ENCODE measurements at regions not wholly inside any gene's neighbourhood (a gene's known extent, or its start where the extent isn't known, plus 50 kb on each side); places are given as distances from the start of the nearest gene placed in this dataset.
A peak's percentile ranks its signal among the peaks of the same experiment; 100 is the strongest.

- FAIRE-seq (peak; percentile 38), DNase-seq (ENCODE audit: insufficient read length, low spot score) (no peak)
- TF ChIP-seq CTCF (IDR thresholded peaks at IDR 0.05; ENCODE audit: insufficient read depth, missing control alignments), result no peak
Measured at GRCh38 chr18:30644158-30644557, 398.4 kb downstream of the DSC3 start.

GRCh38 chr18:30639361-30639760, 403.2 kb downstream of the DSC3 start:
- no peak for TF ChIP-seq CTCF (IDR thresholded peaks at IDR 0.05; ENCODE audit: insufficient read depth, missing control alignments)
- FAIRE-seq (no peak), DNase-seq (ENCODE audit: insufficient read length, low spot score) (no peak)

DNA sequence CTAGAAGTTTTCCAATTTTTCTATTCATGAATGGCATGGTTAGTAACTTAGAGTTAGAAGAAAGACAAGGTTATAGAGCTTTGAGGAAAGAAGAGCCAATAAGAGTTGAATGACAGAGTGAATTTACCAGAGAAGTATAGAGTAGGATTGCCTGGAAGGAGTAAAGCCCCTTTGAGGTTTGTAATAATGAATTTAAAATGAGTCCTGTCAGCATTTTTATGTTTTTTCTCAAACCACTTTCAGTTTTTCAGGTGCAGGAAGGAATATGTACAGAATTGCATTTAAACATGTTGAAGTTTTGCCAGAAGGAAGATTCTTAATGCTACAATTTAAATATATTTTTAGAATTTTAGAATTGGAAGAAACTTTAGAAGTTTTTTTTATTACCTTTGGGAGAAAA, 408.3 kb downstream of the DSC3 start:
- DNase-seq (ENCODE audit: insufficient read length, low spot score) (no peak), FAIRE-seq (no peak)
- TF ChIP-seq CTCF (IDR thresholded peaks at IDR 0.05; ENCODE audit: insufficient read depth, missing control alignments), result no peak

- FAIRE-seq, result no peak
- no peak for TF ChIP-seq CTCF (IDR thresholded peaks at IDR 0.05; ENCODE audit: insufficient read depth, missing control alignments)
- no peak for DNase-seq (ENCODE audit: insufficient read length, low spot score)
Measured at GRCh38 chr18:30632071-30632698, 410.4 kb downstream of the DSC3 start.

DNA sequence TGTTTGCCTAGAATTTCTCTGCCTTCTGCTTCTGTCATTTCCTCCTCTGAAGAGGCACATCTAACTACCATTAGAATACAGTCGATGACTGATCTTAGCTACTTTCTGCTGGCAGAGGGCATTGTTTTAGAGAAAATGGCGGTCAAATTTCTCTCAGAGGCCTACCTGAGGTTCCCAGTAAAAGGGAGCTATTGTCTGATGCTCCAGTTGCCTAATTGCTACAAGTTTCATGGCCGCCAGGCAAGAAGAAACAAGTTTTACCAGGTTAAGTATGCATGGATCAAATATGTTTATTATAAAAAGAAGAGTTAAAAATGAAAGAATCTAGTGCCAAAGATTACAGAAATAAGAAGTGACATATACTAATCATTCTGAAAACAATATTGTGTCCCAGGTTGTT, 416.6 kb downstream of the DSC3 start:
- TF ChIP-seq CTCF (IDR thresholded peaks at IDR 0.05; ENCODE audit: insufficient read depth, missing control alignments), result no peak
- DNase-seq (ENCODE audit: insufficient read length, low spot score) (no peak), FAIRE-seq (no peak)

DNA sequence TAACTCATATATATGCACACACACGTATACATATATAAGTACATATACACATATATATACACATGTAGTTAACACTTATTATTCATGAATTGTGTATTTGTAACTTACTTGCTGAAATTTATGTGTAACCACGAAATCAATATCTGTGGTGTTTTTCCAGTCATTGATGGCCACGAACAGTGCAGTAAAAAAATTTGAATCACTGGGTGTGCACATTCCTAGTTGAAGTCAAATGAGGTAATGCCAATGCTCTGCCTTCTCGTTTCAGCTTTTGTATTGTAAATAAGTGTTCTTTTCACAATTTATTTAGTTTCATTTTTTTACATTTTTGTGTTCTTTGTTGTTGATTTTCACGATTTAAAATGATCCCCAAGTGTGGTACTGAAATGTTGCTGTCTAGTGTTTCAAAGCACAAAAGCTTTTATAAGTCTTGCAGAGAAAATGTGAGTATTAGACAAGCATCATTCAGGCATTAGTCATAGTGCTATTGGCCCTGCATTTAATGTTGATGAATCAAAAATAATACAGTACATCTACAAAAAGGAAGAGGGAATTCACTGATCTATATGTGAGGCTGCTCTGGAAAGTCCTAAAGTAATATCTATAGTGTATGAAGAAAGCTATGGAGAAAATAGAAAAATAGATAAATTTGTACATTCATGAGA, 419.0 kb downstream of the DSC3 start:
- DNase-seq (ENCODE audit: insufficient read length, low spot score), result no peak

More for the DNA sequence above, 419.0 kb downstream of the DSC3 start:
- FAIRE-seq, result no peak
- no peak for TF ChIP-seq CTCF (IDR thresholded peaks at IDR 0.05; ENCODE audit: insufficient read depth, missing control alignments)

Measured in D721Med (cell line).